Cardiac muscle cell (in vitro differentiated cells and primary cell): ENCODE measurements at regions not wholly inside any gene's neighbourhood (a gene's known extent, or its start where the extent isn't known, plus 50 kb on each side); places are given as distances from the start of the nearest gene placed in this dataset.

ENCODE experiments used
- DNase-seq, 2 donors: peaks; one replicate each; pipeline versions ENCODE4 v3.0.0 to v3.0.0-alpha.2; 2010 to 2017; ENCODE audit warnings: low read depth in 1 of 2, low spot score in 1 of 2
- H3K27ac ChIP-seq: fragments of 200-600 bp; sonication (generic); 2 replicates; pipeline ENCODE4 v1.5.1; 2016
- H3K27me3 ChIP-seq: fragments of 200-600 bp; sonication (generic); 2 replicates; pipeline ENCODE4 v1.6.0; 2016; ENCODE audit warnings: control low read depth
- H3K36me3 ChIP-seq: fragments of 200-600 bp; sonication (generic); 2 replicates; pipeline ENCODE4 v1.5.1; 2016; ENCODE audit warnings: control low read depth
- H3K4me1 ChIP-seq: fragments of 200-600 bp; sonication (generic); 2 replicates; pipeline ENCODE4 v1.8.1; 2017; ENCODE audit warnings: low read depth, mild to moderate bottlenecking, mixed run types
- H3K4me3 ChIP-seq: fragments of 200-600 bp; sonication (generic); 2 replicates; pipeline ENCODE4 v1.5.1; 2016; ENCODE audit warnings: mild to moderate bottlenecking
- H3K9me3 ChIP-seq: fragments of 200-600 bp; sonication (generic); 2 replicates; pipeline ENCODE4 v1.5.1; 2017; ENCODE audit warnings: low read depth, mild to moderate bottlenecking, control low read depth
- CTCF ChIP-seq: IDR thresholded peaks from 2 replicates; pipeline ENCODE4 v1.5.1; 2012; ENCODE audit warnings: low read depth, mild to moderate bottlenecking, low read length

GRCh38 chr3:110615454-110615853 is 456.2 kb upstream of the NECTIN3 start:
- no peak for TF ChIP-seq CTCF
- Histone ChIP-seq H3K4me1 (no peaks in the 10 kb centered on the region), H3K36me3 (no peaks in the 10 kb centered on the region), H3K27ac (no peak overlapping the region), H3K9me3 (no peaks in the 10 kb centered on the region), H3K27me3 (no peaks in the 10 kb centered on the region), H3K4me3 (no peak overlapping the region)
- DNase-seq: no peak

DNA sequence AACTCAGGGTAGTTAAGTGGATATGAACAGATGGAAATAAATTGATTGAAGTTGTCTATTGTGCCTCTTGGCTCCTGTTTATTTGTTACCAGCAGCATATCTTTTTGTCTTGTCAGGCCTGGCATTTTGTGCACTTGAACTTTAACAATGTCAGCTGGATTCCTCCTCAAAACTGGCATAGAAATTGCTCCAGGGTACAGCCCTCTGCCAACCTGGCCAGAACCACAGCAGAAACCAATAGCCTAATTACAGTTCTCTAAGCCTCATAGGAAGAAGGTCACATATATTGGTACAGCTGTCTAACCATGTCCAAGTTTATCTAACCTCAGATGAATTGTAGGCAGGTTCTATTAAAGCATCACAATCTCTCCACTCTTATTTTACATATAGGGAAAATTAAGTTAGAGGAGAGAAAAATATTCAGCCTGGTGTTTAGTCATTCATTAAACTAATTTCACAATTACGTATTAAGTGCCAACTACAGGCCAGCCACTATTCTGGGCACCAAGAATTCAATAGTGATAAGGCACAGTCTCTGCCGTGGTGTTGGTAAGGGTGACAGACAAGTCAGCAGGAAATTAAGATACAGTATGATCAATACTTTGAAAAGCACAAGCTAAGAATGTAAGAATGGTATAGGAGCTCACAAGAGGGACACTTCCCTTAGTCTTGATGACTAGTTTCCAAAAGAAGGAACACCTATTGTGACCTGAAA is 452.9 kb upstream of the NECTIN3 start:
- DNase-seq: no peak
- H3K36me3 ChIP-seq: no peaks in the 10 kb centered on the region
- no peak for TF ChIP-seq CTCF
- H3K4me3 ChIP-seq: no peak overlapping the region
- H3K27ac ChIP-seq: no peak overlapping the region
- H3K9me3 ChIP-seq: no peaks in the 10 kb centered on the region
- peaks cover 3% of the 10 kb centered on the region for H3K4me1 ChIP-seq
- H3K27me3 ChIP-seq: no peaks in the 10 kb centered on the region

DNA sequence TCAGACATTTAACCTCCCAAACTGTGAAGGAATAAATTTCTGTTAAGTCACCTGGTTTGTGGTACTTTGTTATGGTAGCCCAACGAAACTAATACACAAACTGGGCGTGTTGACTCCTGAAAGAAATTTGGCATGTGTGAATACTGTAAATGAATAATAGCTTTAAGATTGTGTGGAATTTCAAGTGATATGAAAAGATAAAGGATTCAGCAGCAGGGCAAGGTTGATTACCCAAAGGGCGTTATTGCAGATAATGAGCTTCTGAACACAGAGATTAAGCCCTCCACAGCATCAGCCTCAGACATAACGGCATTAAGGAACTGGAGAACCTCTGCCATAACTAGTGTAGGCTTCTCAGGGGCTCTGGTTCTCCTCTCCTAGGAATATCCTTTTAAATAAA is 451.5 kb upstream of the NECTIN3 start:
- Histone ChIP-seq H3K27me3 (no peaks in the 10 kb centered on the region), H3K36me3 (no peaks in the 10 kb centered on the region), H3K27ac (no peak overlapping the region), H3K4me1 (peaks cover 17% of the 10 kb centered on the region), H3K9me3 (no peaks in the 10 kb centered on the region), H3K4me3 (no peak overlapping the region)
- no peak for DNase-seq
- TF ChIP-seq CTCF: no peak

DNA sequence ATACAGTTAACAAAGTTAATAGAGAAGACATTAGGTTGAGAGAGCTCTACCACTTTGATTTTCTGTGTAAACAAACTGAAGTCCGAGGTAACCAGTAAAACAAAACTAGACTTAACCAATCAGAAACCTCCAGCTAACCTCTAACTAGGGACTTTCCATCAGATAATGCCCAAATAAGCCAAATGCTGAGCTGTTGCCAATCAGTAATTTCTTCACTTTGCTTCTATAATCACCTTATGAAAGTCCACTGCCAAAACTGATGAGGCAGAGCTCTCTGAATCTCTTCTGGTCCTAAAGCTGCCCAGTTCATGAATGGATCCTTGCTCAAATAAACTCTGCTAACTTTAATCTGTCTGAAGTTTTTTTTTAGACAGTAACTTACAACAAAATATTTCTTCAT is 448.0 kb upstream of the NECTIN3 start:
- Histone ChIP-seq H3K36me3 (no peaks in the 10 kb centered on the region), H3K4me1 (peaks cover 24% of the 10 kb centered on the region), H3K27ac (peak overlapping the region; percentile 95), H3K27me3 (no peaks in the 10 kb centered on the region), H3K4me3 (no peak overlapping the region), H3K9me3 (no peaks in the 10 kb centered on the region)
- DNase-seq: peak in 1 of 2 donors; percentile 20
- TF ChIP-seq CTCF: no peak

GRCh38 chr3:110624576-110624975 is 447.0 kb upstream of the NECTIN3 start:
- Histone ChIP-seq H3K27me3 (no peaks in the 10 kb centered on the region), H3K4me1 (peaks cover 24% of the 10 kb centered on the region)
- TF ChIP-seq CTCF: no peak

More at GRCh38 chr3:110624576-110624975, 447.0 kb upstream of the NECTIN3 start:
- H3K36me3 ChIP-seq: no peaks in the 10 kb centered on the region
- no peaks in the 10 kb centered on the region for H3K9me3 ChIP-seq
- DNase-seq: peak in 1 of 2 donors; percentile 26
- no peak overlapping the region for H3K4me3 ChIP-seq
- H3K27ac ChIP-seq: peak overlapping the region; percentile 95
